Ascending aorta (tissue), 2 donors: ENCODE measurements at regions not wholly inside any gene's neighbourhood (a gene's known extent, or its start where the extent isn't known, plus 50 kb on each side); places are given as distances from the start of the nearest gene placed in this dataset.

ENCODE experiments used
- DNase-seq, 2 donors: peaks; one replicate each; pipeline ENCODE4 v3.0.0-alpha.2; 2019; ENCODE audit warnings: low spot score in 2 of 2
- H3K27ac ChIP-seq, 2 donors: fragments of 200-600 bp; sonication (generic); one replicate each; pipeline ENCODE4 v1.5.1; 2016 to 2017; ENCODE audit warnings: mild to moderate bottlenecking in 1 of 2
- H3K27me3 ChIP-seq: fragments of 200-600 bp; sonication (generic); one replicate; pipeline ENCODE4 v1.5.1; 2017
- H3K36me3 ChIP-seq, 2 donors: fragments of 200-600 bp; sonication (generic); one replicate each; pipeline ENCODE4 v1.5.1; 2016
- H3K4me1 ChIP-seq, 2 donors: fragments of 200-600 bp; sonication (generic); one replicate each; pipeline ENCODE4 v1.5.1; 2016 to 2017; ENCODE audit warnings: mild to moderate bottlenecking in 1 of 2
- H3K4me3 ChIP-seq, 2 donors: fragments of 200-600 bp; sonication (generic); one replicate each; pipeline ENCODE4 v1.5.1; 2016 to 2017; ENCODE audit warnings: mild to moderate bottlenecking in 1 of 2
- H3K9me3 ChIP-seq, 2 donors: fragments of 200-600 bp; sonication (generic); one replicate each; pipeline ENCODE4 v1.5.1; 2016
- intact Hi-C: fragments of 100-400 bp; cut with DNase I; formaldehyde crosslinking; loops from one replicate; pipeline ENCODE4 v1.15.1; 2023
- TF ChIP-seq, protein P1 (sequence below), 3 experiments: fragments of 200-600 bp in 2 of 3; fragments of 450-650 bp in 1 of 3; sonication (generic) in 2 of 3; IDR thresholded peaks; one replicate each; pipeline ENCODE4 v1.5.1; 2016 to 2019; ENCODE audit warnings: antibody characterized with exemption in 3 of 3, mild to moderate bottlenecking in 1 of 3, moderate library complexity in 1 of 3

DNA sequence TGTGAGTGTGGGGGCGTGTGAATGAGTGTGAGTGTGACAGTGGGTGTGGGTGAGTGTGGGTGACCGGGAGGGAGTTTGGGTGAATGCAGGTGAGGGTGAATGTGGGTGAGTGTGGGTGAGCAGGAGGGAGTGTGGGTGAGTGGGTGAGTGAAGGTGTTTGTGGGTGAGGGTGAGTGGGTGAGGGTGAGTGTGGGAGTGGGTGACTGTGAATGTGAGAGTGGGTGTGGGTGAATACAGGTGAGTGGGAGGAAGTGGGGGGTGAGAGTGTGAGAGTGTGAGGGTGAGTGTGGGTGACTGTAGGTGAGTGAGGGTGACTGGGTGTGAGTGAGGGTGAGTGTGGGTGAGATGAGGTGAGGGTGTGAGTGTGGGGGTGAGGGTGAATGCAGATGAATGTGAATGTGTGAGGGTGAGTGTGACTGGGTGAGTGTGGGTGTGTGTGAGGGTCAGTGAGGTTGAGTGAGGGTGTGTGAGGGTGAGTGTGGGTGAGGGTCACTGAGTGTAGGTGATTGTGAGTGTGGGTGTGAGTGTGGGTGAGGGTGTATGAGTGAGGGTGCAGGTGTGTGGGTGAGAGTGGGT, 1677.3 kb upstream of the TENM3 start:
- TF ChIP-seq, protein P1, sequence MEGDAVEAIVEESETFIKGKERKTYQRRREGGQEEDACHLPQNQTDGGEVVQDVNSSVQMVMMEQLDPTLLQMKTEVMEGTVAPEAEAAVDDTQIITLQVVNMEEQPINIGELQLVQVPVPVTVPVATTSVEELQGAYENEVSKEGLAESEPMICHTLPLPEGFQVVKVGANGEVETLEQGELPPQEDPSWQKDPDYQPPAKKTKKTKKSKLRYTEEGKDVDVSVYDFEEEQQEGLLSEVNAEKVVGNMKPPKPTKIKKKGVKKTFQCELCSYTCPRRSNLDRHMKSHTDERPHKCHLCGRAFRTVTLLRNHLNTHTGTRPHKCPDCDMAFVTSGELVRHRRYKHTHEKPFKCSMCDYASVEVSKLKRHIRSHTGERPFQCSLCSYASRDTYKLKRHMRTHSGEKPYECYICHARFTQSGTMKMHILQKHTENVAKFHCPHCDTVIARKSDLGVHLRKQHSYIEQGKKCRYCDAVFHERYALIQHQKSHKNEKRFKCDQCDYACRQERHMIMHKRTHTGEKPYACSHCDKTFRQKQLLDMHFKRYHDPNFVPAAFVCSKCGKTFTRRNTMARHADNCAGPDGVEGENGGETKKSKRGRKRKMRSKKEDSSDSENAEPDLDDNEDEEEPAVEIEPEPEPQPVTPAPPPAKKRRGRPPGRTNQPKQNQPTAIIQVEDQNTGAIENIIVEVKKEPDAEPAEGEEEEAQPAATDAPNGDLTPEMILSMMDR (IDR thresholded peaks at IDR 0.05): no peak
- intact Hi-C loops: no loop called here

DNA sequence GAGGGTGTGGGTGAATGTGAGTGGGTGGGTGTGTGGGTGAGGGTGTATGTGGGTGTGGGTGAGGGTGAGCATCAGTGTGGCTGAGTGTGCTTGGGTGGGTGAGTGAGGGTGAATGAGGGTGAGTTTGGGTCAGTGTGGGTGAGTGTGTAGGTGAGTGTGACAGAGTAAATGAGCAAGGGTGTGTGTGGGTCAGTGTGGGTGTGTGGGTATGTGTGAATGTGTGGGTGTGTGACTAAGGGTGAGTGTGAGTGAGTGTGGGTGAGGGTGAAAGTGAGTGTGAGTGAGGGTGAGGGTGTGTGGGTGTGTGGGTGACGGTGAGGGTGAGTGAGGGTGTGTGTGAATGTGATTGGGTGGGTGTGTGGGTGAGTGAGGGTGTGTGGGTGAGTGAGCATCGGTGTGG, 1676.7 kb upstream of the TENM3 start:
- H3K27ac ChIP-seq: no peak overlapping the region
- intact Hi-C loops: no loop called here
- H3K27me3 ChIP-seq: no peaks in the 10 kb centered on the region
- no peaks in the 10 kb centered on the region for H3K4me1 ChIP-seq
- H3K9me3 ChIP-seq: no peaks in the 10 kb centered on the region
- H3K36me3 ChIP-seq: no peaks in the 10 kb centered on the region
- TF ChIP-seq, protein P1 (IDR thresholded peaks at IDR 0.05): no peak
- no peak overlapping the region for H3K4me3 ChIP-seq
- no peak for DNase-seq

More for the DNA sequence above, 1677.3 kb upstream of the TENM3 start:
- no peak overlapping the region for H3K4me3 ChIP-seq
- no peak for DNase-seq
- H3K36me3 ChIP-seq: no peaks in the 10 kb centered on the region
- H3K4me1 ChIP-seq: no peaks in the 10 kb centered on the region
- no peaks in the 10 kb centered on the region for H3K9me3 ChIP-seq
- no peaks in the 10 kb centered on the region for H3K27me3 ChIP-seq
- no peak overlapping the region for H3K27ac ChIP-seq

DNA sequence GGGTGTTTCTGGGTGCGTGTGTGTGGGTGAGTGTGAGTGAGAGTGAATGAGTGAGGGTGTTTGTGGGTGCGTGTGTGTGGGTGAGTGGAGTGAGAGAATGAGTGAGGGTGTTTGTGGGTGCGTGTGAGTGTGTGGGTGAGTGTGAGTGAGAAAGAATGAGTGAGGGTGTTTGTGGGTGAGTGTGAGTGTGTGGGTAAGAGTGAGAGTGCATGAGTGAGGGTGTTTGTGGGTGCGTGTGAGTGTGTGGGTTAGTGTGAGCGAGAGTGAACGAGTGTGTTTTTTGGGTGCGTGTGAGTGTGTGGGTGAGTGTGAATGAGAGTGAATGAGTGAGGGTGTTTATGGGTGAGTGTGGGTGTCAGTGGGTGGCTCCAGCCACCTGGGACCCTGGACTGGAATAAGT, 1676.1 kb upstream of the TENM3 start:
- Histone ChIP-seq H3K27me3 (no peaks in the 10 kb centered on the region), H3K27ac (no peak overlapping the region), H3K4me3 (no peak overlapping the region), H3K4me1 (no peaks in the 10 kb centered on the region), H3K9me3 (no peaks in the 10 kb centered on the region), H3K36me3 (no peaks in the 10 kb centered on the region)
- TF ChIP-seq, protein P1 (IDR thresholded peaks at IDR 0.05): no peak
- intact Hi-C loops: no loop called here
- DNase-seq: no peak

DNA sequence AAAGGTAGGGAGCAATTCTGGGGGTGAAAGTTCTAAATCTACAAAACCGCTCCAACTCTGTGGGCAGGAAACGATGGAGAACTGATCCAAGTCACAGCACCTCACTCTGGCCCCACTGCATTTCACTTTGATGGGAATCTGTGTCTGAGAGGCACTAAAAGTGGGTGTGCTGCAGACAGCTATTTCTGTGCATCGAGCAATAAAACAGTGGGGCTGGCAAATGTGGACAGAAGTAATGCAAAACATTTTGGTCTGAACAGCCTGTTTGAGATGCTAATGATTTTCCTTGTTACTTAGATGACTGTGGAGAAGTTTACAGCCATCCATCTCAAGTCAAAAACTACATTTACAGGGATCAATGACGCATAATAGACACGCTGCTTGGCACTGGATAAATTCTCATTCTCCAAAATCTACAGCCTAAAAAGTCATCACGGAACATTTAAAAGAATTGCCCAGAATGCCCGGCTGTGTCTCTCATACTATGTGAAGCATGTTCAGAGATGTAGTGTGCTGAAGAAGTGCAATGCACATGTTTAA, 1671.6 kb upstream of the TENM3 start:
- DNase-seq: no peak
- intact Hi-C loops: no loop called here
- H3K4me3 ChIP-seq: no peak overlapping the region
- no peaks in the 10 kb centered on the region for H3K27me3 ChIP-seq
- TF ChIP-seq, protein P1 (IDR thresholded peaks at IDR 0.05): no peak
- no peak overlapping the region for H3K27ac ChIP-seq
- no peaks in the 10 kb centered on the region for H3K9me3 ChIP-seq
- no peaks in the 10 kb centered on the region for H3K36me3 ChIP-seq
- no peaks in the 10 kb centered on the region for H3K4me1 ChIP-seq

DNA sequence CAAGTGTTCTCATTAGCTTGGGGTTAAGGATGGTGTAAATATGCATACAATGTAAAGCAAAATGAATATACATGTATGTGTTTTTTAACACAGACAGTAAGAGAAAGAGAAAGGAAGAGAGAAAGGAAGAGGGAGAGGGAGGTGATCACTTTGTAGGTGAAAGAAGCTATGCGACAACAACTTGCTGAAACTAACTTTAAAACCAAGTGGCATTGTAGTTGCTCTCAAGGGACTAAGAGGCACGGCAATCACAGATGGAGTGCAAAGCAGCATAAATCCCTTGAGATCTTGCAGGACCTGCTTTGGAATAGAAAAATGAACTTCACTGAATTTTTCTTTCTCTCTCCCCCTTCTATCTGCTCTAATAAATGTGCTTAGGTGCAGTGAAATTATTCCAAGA, 1665.0 kb upstream of the TENM3 start:
- H3K4me3 ChIP-seq: no peak overlapping the region
- intact Hi-C loops: no loop called here

More for the DNA sequence above, 1665.0 kb upstream of the TENM3 start:
- no peak for DNase-seq
- H3K27ac ChIP-seq: no peak overlapping the region
- TF ChIP-seq, protein P1 (IDR thresholded peaks at IDR 0.05): no peak
- no peaks in the 10 kb centered on the region for H3K27me3 ChIP-seq
- no peaks in the 10 kb centered on the region for H3K36me3 ChIP-seq
- no peaks in the 10 kb centered on the region for H3K4me1 ChIP-seq
- H3K9me3 ChIP-seq: no peaks in the 10 kb centered on the region
